Transverse colon (tissue), 4 donors: ENCODE measurements at regions not wholly inside any gene's neighbourhood (a gene's known extent, or its start where the extent isn't known, plus 50 kb on each side); places are given as distances from the start of the nearest gene placed in this dataset.

Experiments used
- DNase-seq: peaks from one replicate; pipeline ENCODE4 v3.0.0-alpha.2; 2019
- H3K27ac ChIP-seq, 4 donors: fragments of 200-600 bp; sonication (generic); 2 replicates each; pipeline ENCODE4 v1.5.1; 2016 to 2018; ENCODE audit warnings: inconsistent platforms in 4 of 4
- H3K27me3 ChIP-seq: fragments of 200-600 bp; sonication (generic); 2 replicates; pipeline ENCODE4 v1.5.1; 2017; ENCODE audit warnings: inconsistent platforms
- H3K36me3 ChIP-seq, 4 donors: fragments of 200-600 bp; sonication (generic); 2 replicates each; pipeline ENCODE4 v1.5.1; 2017 to 2019; ENCODE audit warnings: inconsistent platforms in 4 of 4
- H3K4me1 ChIP-seq, 4 donors: fragments of 200-600 bp; sonication (generic); 2 replicates each; pipeline ENCODE4 v1.5.1; 2017 to 2020; ENCODE audit warnings: inconsistent platforms in 4 of 4
- H3K4me3 ChIP-seq, 4 donors: fragments of 200-600 bp; sonication (generic); 1 replicate in 1 of 4; 2 replicates in 3 of 4; pipeline versions ENCODE4 v1.5.1 to v1.6.1; 2017 to 2019; ENCODE audit warnings: inconsistent platforms in 4 of 4
- H3K9me3 ChIP-seq, 2 donors: fragments of 200-600 bp; sonication (generic); 2 replicates each; pipeline ENCODE4 v1.5.1; 2017 to 2019; ENCODE audit warnings: inconsistent platforms in 2 of 2
- EP300 ChIP-seq: sonication (generic); formaldehyde crosslinking; IDR thresholded peaks from one replicate; pipeline ENCODE4 v1.6.1; 2017; ENCODE audit warnings: antibody characterized with exemption, low read depth
- POLR2A ChIP-seq: fragments of 450-650 bp; IDR thresholded peaks from one replicate; pipeline ENCODE4 v1.6.1; 2016; ENCODE audit warnings: antibody characterized with exemption, mild to moderate bottlenecking, moderate library complexity
- POLR2AphosphoS5 ChIP-seq, 3 donors: sonication (generic); formaldehyde crosslinking; IDR thresholded peaks; one replicate each; pipeline ENCODE4 v1.6.1; 2016; ENCODE audit warnings: antibody characterized with exemption in 3 of 3
- WGBS, 2 donors: methylation state at CpG; one replicate each; pipeline ENCODE4 v1.1.5; 2018; ENCODE audit warnings: low coverage in 1 of 2; 5-methylcytosine and 5-hydroxymethylcytosine counted together
- in situ Hi-C, 4 donors: fragments of 200-750 bp; cut with MboI; loops; one replicate each; pipeline versions ENCODE4 v1.15.0 to v1.15.1; 2017; ENCODE audit warnings: low sequenced_read_pairs in 3 of 4, low pct_ligation_motif_present in 1 of 4, low pct_unique_long_range_greater_than_20kb in 1 of 4
- intact Hi-C: fragments of 100-400 bp; cut with DNase I; formaldehyde crosslinking; loops from one replicate; pipeline ENCODE4 v1.15.1; 2023; ENCODE audit warnings: low total_unique reads
- TF ChIP-seq, protein P1 (sequence below), 5 experiments: fragments of 200-600 bp in 3 of 5; fragments of 450-650 bp in 2 of 5; sonication (generic) in 3 of 5; IDR thresholded peaks; 1 replicate in 2 of 5; 2 replicates in 3 of 5; pipeline ENCODE4 v1.5.1; 2016 to 2017; ENCODE audit warnings: antibody characterized with exemption in 5 of 5, inconsistent platforms in 3 of 5, mild to moderate bottlenecking in 2 of 5, moderate library complexity in 1 of 5

- DNase-seq, result no peak
- H3K4me1 ChIP-seq, result no peaks in the 10 kb centered on the region
- in situ Hi-C loops, result no loop called here
- H3K27ac ChIP-seq, result no peak overlapping the region
- H3K4me3 ChIP-seq, result no peak overlapping the region
- 75 to 83% methylated on average over 2 to 7 of the region's 7 CpGs for WGBS, 2 donors
- H3K36me3 ChIP-seq, result no peaks in the 10 kb centered on the region
- intact Hi-C loops, result no loop called here
- TF ChIP-seq POLR2AphosphoS5 (IDR thresholded peaks at IDR 0.05), result no peak
- TF ChIP-seq EP300, result no peak
- no peak for TF ChIP-seq POLR2A
- TF ChIP-seq, protein P1, sequence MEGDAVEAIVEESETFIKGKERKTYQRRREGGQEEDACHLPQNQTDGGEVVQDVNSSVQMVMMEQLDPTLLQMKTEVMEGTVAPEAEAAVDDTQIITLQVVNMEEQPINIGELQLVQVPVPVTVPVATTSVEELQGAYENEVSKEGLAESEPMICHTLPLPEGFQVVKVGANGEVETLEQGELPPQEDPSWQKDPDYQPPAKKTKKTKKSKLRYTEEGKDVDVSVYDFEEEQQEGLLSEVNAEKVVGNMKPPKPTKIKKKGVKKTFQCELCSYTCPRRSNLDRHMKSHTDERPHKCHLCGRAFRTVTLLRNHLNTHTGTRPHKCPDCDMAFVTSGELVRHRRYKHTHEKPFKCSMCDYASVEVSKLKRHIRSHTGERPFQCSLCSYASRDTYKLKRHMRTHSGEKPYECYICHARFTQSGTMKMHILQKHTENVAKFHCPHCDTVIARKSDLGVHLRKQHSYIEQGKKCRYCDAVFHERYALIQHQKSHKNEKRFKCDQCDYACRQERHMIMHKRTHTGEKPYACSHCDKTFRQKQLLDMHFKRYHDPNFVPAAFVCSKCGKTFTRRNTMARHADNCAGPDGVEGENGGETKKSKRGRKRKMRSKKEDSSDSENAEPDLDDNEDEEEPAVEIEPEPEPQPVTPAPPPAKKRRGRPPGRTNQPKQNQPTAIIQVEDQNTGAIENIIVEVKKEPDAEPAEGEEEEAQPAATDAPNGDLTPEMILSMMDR (IDR thresholded peaks at IDR 0.05), result no peak
- H3K9me3 ChIP-seq, result no peaks in the 10 kb centered on the region
- H3K27me3 ChIP-seq, result no peaks in the 10 kb centered on the region
Observed at GRCh38 chr2:129458436-129458835, 521.0 kb upstream of the RAB6C start.

DNA sequence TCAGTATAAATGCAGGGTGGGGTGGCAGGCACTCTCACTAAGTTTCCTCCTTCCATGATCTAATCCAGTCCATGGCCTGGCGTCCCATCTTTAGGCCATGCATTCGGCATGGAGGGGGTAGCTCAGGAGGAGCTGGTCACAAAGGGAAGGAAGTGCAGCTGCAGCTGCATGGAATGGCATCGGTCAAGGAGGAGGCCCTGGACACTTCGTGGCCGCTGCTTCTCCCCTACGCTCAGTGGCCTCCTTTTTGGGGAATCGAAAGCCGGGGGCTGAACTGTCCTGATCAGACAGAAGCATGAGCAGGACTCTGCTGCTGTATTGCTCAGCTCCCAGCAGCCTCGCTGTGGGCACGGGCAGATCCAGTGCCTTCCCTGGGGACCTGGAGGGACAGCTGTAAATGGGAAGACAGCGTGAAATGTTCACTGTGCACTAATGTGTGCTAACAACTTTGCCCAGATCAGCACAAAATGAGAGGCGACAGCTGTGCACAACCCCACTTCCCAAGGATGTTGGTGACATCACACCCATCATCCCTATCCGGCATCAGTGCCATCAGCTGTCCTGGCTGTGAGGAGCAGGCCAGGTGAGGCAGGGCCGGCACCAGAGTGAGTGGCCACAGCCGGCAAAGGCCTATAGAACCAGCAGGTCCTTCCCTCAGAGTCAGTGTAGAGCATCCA is 520.1 kb upstream of the RAB6C start:
- in situ Hi-C loops, result no loop called here
- WGBS, 2 donors, result 85% methylated on average over 15 of the region's 15 CpGs; no CpG with 5 or more reads in 1 of the 2 donors
- no peak overlapping the region for H3K4me3 ChIP-seq

GRCh38 chr2:129459881-129460280 is 519.6 kb upstream of the RAB6C start:
- H3K27ac ChIP-seq, result no peak overlapping the region

More for the DNA sequence above, 520.1 kb upstream of the RAB6C start:
- Histone ChIP-seq H3K4me1 (no peaks in the 10 kb centered on the region), H3K27ac (no peak overlapping the region), H3K36me3 (no peaks in the 10 kb centered on the region), H3K9me3 (no peaks in the 10 kb centered on the region), H3K27me3 (no peaks in the 10 kb centered on the region)
- no peak for DNase-seq
- intact Hi-C loops, result no loop called here
- TF ChIP-seq POLR2AphosphoS5 (IDR thresholded peaks at IDR 0.05) (no peak), EP300 (no peak), POLR2A (no peak)
- TF ChIP-seq, protein P1 (IDR thresholded peaks at IDR 0.05), result no peak

DNA sequence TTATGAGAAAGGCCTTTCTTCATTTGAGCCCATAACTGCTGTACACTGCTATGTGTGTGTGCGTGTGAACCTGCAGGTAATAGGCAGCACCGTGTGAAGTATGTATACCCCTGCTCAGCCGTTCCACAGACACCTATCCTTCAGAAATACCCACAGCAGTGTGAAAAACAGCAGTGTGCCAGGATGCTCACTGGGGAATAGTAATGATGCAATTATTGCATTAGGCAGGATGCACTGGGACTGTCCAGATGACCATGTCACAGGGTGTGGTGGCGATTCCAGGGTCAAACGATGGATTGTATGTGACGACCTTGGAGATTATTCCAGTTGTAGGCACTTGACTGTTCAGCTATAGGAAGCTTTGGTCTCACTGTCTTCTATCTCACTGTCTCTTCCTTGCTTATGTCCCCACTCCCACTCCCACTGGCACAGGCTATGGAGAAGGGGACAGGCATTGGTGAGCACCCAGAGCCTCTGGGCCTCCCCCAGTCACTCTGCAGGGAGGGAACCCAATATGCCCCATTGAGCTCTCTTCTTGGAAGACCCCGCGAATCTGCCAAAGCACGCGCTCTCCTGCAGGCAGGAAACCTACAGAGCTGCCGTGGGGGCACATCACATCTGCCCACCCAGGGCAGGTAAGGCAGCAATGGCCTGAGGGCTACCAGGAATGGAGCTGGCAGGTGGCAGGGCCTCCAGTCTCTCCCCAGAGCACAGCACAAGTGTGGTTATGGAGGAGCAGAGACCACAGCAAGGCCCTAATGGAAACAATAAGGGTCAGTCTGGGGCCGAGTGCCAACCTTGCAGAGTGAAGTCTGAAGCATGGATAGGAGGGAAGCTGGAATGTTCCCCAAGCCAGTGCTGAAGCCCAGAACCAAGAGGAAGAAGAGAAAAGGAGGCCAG is 518.9 kb upstream of the RAB6C start:
- Histone ChIP-seq H3K4me1 (no peaks in the 10 kb centered on the region), H3K9me3 (no peaks in the 10 kb centered on the region), H3K27ac (no peak overlapping the region), H3K4me3 (no peak overlapping the region), H3K27me3 (no peaks in the 10 kb centered on the region), H3K36me3 (no peaks in the 10 kb centered on the region)
- in situ Hi-C loops, result no loop called here
- TF ChIP-seq, protein P1 (IDR thresholded peaks at IDR 0.05), result no peak
- TF ChIP-seq POLR2AphosphoS5 (IDR thresholded peaks at IDR 0.05), result no peak
- TF ChIP-seq EP300, result no peak
- no peak for TF ChIP-seq POLR2A
- DNase-seq, result no peak
- intact Hi-C loops, result no loop called here
- WGBS, 2 donors, result 72 to 93% methylated on average over 3 to 12 of the region's 12 CpGs

More at GRCh38 chr2:129459881-129460280, 519.6 kb upstream of the RAB6C start:
- no peak for TF ChIP-seq POLR2AphosphoS5 (IDR thresholded peaks at IDR 0.05)
- no peak for TF ChIP-seq EP300
- TF ChIP-seq, protein P1 (IDR thresholded peaks at IDR 0.05), result no peak
- TF ChIP-seq POLR2A, result no peak
- no peak overlapping the region for H3K4me3 ChIP-seq
- intact Hi-C loops (no loop called here), in situ Hi-C loops (no loop called here)
- no peaks in the 10 kb centered on the region for H3K27me3 ChIP-seq
- no peak for DNase-seq
- no peaks in the 10 kb centered on the region for H3K9me3 ChIP-seq
- no peaks in the 10 kb centered on the region for H3K4me1 ChIP-seq
- H3K36me3 ChIP-seq, result no peaks in the 10 kb centered on the region
- 82% methylated on average over 7 of the region's 7 CpGs; no CpG with 5 or more reads in 1 of the 2 donors for WGBS, 2 donors
